Lower lobe of right lung (tissue), 2 donors: ENCODE measurements at regions not wholly inside any gene's neighbourhood (a gene's known extent, or its start where the extent isn't known, plus 50 kb on each side); places are given as distances from the start of the nearest gene placed in this dataset.

ENCODE experiments used
- ATAC-seq, 2 donors: fragments of 200-7000 bp; cut with Tn5 transposase; one replicate each; pipeline ENCODE4 v1.9.1; 2020 to 2022; ENCODE audit warnings: mild to moderate bottlenecking in 2 of 2, moderate library complexity in 2 of 2
- DNase-seq: peaks from one replicate; pipeline ENCODE4 v3.0.0-alpha.2; 2020
- H3K27ac ChIP-seq: fragments of 200-600 bp; one replicate; pipeline ENCODE4 v1.8.0; 2022
- H3K27me3 ChIP-seq: fragments of 200-600 bp; one replicate; pipeline ENCODE4 v1.8.0; 2022; ENCODE audit warnings: low read depth
- H3K36me3 ChIP-seq: fragments of 200-600 bp; one replicate; pipeline ENCODE4 v1.8.0; 2022; ENCODE audit warnings: mild to moderate bottlenecking
- H3K4me1 ChIP-seq: fragments of 200-600 bp; one replicate; pipeline ENCODE4 v1.8.0; 2022
- H3K4me3 ChIP-seq: fragments of 200-600 bp; one replicate; pipeline ENCODE4 v1.8.0; 2022; ENCODE audit warnings: mild to moderate bottlenecking
- H3K9me3 ChIP-seq: fragments of 200-600 bp; one replicate; pipeline ENCODE4 v1.8.0; 2022
- intact Hi-C: fragments of 100-400 bp; cut with DNase I; formaldehyde crosslinking; loops from one replicate; pipeline ENCODE4 v1.11.0; 2022
- TF ChIP-seq, protein P1 (sequence below): fragments of 200-600 bp; IDR thresholded peaks from one replicate; pipeline ENCODE4 v1.8.0; 2022; ENCODE audit warnings: antibody characterized with exemption, mild to moderate bottlenecking
- donor health status: DM: no; HTN: yes; CAD: no; lungs with severe emphysema.

GRCh38 chr9:116042321-116042720, 111.3 kb upstream of the PAPPA start:
- DNase-seq, result no peak
- TF ChIP-seq, protein P1, sequence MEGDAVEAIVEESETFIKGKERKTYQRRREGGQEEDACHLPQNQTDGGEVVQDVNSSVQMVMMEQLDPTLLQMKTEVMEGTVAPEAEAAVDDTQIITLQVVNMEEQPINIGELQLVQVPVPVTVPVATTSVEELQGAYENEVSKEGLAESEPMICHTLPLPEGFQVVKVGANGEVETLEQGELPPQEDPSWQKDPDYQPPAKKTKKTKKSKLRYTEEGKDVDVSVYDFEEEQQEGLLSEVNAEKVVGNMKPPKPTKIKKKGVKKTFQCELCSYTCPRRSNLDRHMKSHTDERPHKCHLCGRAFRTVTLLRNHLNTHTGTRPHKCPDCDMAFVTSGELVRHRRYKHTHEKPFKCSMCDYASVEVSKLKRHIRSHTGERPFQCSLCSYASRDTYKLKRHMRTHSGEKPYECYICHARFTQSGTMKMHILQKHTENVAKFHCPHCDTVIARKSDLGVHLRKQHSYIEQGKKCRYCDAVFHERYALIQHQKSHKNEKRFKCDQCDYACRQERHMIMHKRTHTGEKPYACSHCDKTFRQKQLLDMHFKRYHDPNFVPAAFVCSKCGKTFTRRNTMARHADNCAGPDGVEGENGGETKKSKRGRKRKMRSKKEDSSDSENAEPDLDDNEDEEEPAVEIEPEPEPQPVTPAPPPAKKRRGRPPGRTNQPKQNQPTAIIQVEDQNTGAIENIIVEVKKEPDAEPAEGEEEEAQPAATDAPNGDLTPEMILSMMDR, result no peak
- Histone ChIP-seq H3K27me3 (no peaks in the 10 kb centered on the region), H3K36me3 (no peaks in the 10 kb centered on the region), H3K27ac (no peak overlapping the region), H3K9me3 (peaks cover 6% of the 10 kb centered on the region), H3K4me3 (no peak overlapping the region), H3K4me1 (no peaks in the 10 kb centered on the region)
- no peak for ATAC-seq
- intact Hi-C loops, result no loop called here

GRCh38 chr9:116045083-116045482, 108.5 kb upstream of the PAPPA start:
- TF ChIP-seq, protein P1, result no peak
- DNase-seq, result no peak
- no peak for ATAC-seq
- no peaks in the 10 kb centered on the region for H3K27me3 ChIP-seq
- no peak overlapping the region for H3K4me3 ChIP-seq
- no peak overlapping the region for H3K27ac ChIP-seq
- intact Hi-C loops, result no loop called here
- peaks cover 6% of the 10 kb centered on the region for H3K9me3 ChIP-seq
- no peaks in the 10 kb centered on the region for H3K4me1 ChIP-seq
- no peaks in the 10 kb centered on the region for H3K36me3 ChIP-seq

- ATAC-seq, result no peak
Observed at GRCh38 chr9:116048081-116048480, 105.5 kb upstream of the PAPPA start.

DNA sequence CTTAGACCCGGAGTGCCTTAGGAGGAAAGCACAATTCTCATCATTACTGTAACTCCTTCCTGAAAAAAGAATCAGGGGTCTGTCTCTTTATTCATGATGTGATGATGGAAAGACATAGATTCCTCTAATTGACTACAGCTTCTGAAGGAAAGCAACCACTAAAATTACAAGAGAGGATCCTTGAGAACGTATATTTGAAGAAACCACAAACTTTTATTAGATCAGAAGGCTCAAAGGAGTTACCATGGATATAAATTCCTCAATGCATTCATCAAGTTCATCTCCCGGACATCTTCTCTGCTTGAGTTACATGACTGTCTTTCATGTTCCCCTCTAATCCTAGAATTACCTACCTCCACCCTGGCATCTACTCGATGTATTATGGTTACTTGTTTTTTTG, 104.1 kb upstream of the PAPPA start:
- Histone ChIP-seq H3K9me3 (peaks cover 6% of the 10 kb centered on the region), H3K36me3 (no peaks in the 10 kb centered on the region), H3K4me1 (no peaks in the 10 kb centered on the region), H3K4me3 (no peak overlapping the region), H3K27me3 (no peaks in the 10 kb centered on the region), H3K27ac (no peak overlapping the region)
- intact Hi-C loops, result no loop called here
- TF ChIP-seq, protein P1, result no peak
- DNase-seq, result no peak
- no peak for ATAC-seq

More at GRCh38 chr9:116048081-116048480, 105.5 kb upstream of the PAPPA start:
- no peaks in the 10 kb centered on the region for H3K27me3 ChIP-seq
- intact Hi-C loops, result no loop called here
- no peak overlapping the region for H3K27ac ChIP-seq
- H3K4me1 ChIP-seq, result no peaks in the 10 kb centered on the region
- no peak for DNase-seq
- peaks cover 6% of the 10 kb centered on the region for H3K9me3 ChIP-seq
- TF ChIP-seq, protein P1, result no peak
- H3K36me3 ChIP-seq, result no peaks in the 10 kb centered on the region
- H3K4me3 ChIP-seq, result no peak overlapping the region

DNA sequence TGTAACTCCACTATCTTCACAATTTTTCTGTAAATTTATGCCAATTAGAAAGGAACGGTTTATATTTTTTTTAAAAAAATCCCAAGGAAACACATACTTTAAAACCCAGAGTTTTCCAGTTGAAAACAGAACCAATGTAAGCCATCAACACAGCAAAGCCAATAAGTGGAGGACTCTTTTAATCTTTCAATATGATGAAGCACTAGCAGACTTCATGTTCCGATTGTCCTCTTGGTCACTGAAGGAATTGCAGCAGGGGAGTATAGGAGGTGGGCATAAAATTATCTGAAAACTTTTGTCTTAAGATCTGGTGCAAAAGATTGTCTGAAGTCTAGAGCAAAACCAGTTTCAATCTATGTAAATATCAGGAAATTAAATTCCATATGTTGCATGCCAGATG, 102.1 kb upstream of the PAPPA start:
- intact Hi-C loops, result no loop called here
- no peaks in the 10 kb centered on the region for H3K36me3 ChIP-seq
- no peak overlapping the region for H3K27ac ChIP-seq
- TF ChIP-seq, protein P1, result no peak
- ATAC-seq (no peak), DNase-seq (no peak)
- no peak overlapping the region for H3K4me3 ChIP-seq
- no peaks in the 10 kb centered on the region for H3K27me3 ChIP-seq
- H3K4me1 ChIP-seq, result no peaks in the 10 kb centered on the region
- no peaks in the 10 kb centered on the region for H3K9me3 ChIP-seq

DNA sequence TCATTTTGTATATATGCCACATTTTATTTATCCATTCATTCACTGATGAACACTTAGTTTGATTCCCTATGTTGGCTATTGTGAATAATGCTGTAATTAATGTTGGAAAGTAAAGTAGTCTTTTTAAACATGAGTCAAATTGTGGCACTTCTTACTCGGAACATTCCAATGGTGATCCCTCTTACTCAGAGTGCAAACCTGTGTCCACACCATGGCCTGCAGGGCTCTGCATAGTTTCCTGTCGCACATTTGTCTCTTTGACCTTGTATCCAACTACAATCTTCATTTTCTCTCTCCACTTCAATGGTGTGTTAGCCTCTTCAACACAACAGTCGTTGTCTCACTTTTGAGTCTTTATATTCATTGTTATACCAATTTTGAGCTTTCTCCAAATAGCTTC, 98.1 kb upstream of the PAPPA start:
- Histone ChIP-seq H3K4me3 (no peak overlapping the region), H3K9me3 (no peaks in the 10 kb centered on the region), H3K4me1 (no peaks in the 10 kb centered on the region), H3K36me3 (no peaks in the 10 kb centered on the region), H3K27me3 (no peaks in the 10 kb centered on the region), H3K27ac (no peak overlapping the region)
- intact Hi-C loops, result no loop called here
- DNase-seq, result no peak
- TF ChIP-seq, protein P1, result no peak
- ATAC-seq, result no peak
